Memory B cell (primary cell): ENCODE measurements at regions not wholly inside any gene's neighbourhood (a gene's known extent, or its start where the extent isn't known, plus 50 kb on each side); places are given as distances from the start of the nearest gene placed in this dataset.

ENCODE experiments used
- ATAC-seq: fragments of 150-1000 bp; cut with Tn5 transposase; 2 replicates; pipeline ENCODE4 v1.10.0; 2021; ENCODE audit warnings: low read depth, mild to moderate bottlenecking, moderate library complexity
- DNase-seq, 2 donors: peaks; one replicate each; pipeline ENCODE4 v3.0.0; 2022; ENCODE audit warnings: low spot score in 2 of 2
- H3K27ac Mint-ChIP-seq: one replicate; pipeline ENCODE4 v1.8.0; 2022; ENCODE audit warnings: mild to moderate bottlenecking, moderate library complexity, mixed read lengths
- H3K27me3 Mint-ChIP-seq: one replicate; pipeline ENCODE4 v1.8.0; 2022; ENCODE audit warnings: mixed read lengths
- H3K36me3 Mint-ChIP-seq: one replicate; pipeline ENCODE4 v1.8.0; 2022; ENCODE audit warnings: mild to moderate bottlenecking, mixed read lengths
- H3K4me1 Mint-ChIP-seq: one replicate; pipeline ENCODE4 v1.8.0; 2022; ENCODE audit warnings: mixed read lengths
- H3K4me3 Mint-ChIP-seq: one replicate; pipeline ENCODE4 v1.8.0; 2022; ENCODE audit warnings: mild to moderate bottlenecking, moderate library complexity, mixed read lengths
- H3K9me3 Mint-ChIP-seq: one replicate; pipeline ENCODE4 v1.8.0; 2022; ENCODE audit warnings: mixed read lengths

DNA sequence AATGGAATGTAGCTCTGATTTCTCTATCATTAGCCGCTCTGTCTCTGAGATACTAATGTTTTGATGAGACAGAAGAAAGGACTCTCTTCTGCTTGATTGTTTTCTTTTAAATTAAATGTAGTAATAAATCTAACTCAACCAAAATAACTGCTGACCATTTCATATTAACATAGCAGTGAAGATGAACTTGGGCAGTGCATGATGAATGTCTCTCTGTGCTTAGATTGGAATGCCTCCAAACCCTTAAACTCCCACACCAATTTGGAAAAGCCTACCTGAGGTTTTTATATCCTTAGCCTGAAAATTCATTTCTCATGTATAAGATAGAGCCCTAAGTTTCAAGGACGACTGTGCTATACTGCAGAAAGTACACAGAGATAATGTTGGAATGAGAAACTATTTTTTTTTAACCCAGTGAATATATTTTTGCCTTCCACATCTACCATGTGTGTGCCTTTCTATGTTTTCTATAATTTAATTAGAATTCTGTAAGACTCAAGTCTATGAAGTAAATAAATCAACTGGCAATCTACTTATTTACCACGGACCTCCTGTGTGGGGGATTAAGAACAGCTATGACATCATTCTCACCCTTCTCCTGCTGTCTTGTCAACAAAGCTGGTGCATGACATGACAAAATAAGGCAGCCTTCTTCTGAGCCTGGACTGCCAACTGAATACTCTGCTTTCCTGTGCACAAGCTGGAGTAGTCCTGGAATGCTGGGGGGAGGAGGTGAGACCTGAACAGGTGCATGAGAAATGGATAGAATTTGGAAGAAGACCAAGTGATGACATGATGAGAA lies 155.5 kb downstream of the FGF9 start:
- peaks cover 2% of the 10 kb centered on the region for H3K9me3 Mint-ChIP-seq
- H3K27me3 Mint-ChIP-seq: no peaks in the 10 kb centered on the region
- DNase-seq: no peak
- H3K36me3 Mint-ChIP-seq: no peaks in the 10 kb centered on the region
- no peak overlapping the region for H3K27ac Mint-ChIP-seq
- no peak overlapping the region for H3K4me3 Mint-ChIP-seq
- ATAC-seq: no peak
- H3K4me1 Mint-ChIP-seq: peaks cover 3% of the 10 kb centered on the region

DNA sequence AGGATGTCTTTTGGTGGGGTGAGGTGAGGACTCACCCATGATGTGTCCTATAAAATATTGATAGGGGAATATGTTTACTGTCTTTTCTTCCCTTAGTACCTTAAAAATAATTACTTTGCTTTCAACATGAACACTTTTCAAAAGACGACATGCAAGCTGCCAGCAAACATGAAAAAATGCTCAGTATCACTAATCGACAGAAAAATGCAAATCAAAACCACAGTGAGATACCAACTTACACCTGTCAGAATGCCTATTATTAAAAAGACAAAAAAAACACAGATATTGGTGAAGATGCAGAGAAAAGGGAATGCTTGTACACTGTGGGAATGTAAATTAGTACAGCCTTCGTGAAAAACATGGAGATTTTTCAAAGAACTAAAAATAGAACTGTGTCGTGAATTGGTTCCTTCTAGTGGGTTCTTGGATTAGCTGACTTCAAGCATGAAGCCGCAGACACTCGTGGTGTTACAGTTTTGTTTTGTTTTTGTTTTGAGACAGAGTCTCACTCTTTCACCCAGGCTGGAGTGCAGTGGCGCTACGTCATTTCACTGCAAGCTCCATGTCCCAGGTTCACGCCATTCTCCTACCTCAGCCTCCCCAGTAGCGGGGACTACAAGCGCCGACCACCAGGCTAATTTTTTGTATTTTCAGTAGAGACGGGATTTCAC lies 160.9 kb downstream of the FGF9 start:
- no peaks in the 10 kb centered on the region for H3K36me3 Mint-ChIP-seq
- no peak overlapping the region for H3K27ac Mint-ChIP-seq
- H3K4me3 Mint-ChIP-seq: no peak overlapping the region
- no peaks in the 10 kb centered on the region for H3K4me1 Mint-ChIP-seq
- peaks cover 1% of the 10 kb centered on the region for H3K9me3 Mint-ChIP-seq
- no peaks in the 10 kb centered on the region for H3K27me3 Mint-ChIP-seq
- ATAC-seq: no peak
- no peak for DNase-seq

DNA sequence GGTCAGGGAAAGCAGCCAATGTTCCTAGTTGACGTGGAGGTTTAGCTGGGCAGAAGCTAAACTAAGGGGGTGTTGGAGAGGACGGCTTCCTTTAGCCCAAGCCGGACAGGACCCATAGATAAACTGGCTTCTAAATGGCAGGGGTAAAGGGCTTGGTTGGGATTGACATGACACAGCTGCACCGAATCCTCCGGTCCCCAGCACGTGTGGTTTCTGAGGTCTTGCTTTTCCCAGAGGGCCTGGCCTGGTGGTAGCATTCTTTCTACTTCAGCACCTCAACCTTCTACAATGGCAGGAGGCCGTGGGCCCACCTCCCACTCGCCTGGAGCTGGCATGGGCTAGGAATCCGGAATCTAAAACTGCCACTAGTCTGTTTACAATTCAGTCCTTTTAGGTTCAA lies 163.0 kb downstream of the FGF9 start:
- Mint-ChIP-seq H3K27ac (no peak overlapping the region), H3K27me3 (no peaks in the 10 kb centered on the region), H3K4me1 (no peaks in the 10 kb centered on the region), H3K9me3 (peaks cover 1% of the 10 kb centered on the region), H3K36me3 (no peaks in the 10 kb centered on the region), H3K4me3 (no peak overlapping the region)
- DNase-seq (no peak), ATAC-seq (no peak)

DNA sequence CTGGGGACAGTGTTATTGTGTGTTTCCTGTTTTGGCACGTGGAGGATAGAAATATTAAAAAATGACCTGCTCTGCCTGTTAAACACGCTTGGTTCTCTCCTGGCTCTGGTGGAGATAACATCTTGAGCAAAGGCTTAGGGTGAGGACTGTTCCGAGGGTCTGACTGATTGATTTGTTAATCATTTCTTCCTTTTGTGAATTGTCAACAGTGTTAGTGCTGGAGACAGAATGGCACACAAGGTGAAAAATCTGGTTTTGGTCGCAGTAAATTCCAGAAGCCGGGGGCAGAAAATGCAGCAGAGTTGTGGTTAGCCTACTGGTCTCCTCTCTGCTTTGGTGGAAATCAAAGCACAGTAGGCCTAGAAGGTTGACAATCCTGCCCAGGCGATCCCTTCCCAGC lies 163.6 kb downstream of the FGF9 start:
- ATAC-seq (no peak), DNase-seq (no peak)
- H3K27ac Mint-ChIP-seq: no peak overlapping the region
- no peaks in the 10 kb centered on the region for H3K4me1 Mint-ChIP-seq
- peaks cover 1% of the 10 kb centered on the region for H3K9me3 Mint-ChIP-seq
- no peak overlapping the region for H3K4me3 Mint-ChIP-seq
- H3K27me3 Mint-ChIP-seq: no peaks in the 10 kb centered on the region
- no peaks in the 10 kb centered on the region for H3K36me3 Mint-ChIP-seq

DNA sequence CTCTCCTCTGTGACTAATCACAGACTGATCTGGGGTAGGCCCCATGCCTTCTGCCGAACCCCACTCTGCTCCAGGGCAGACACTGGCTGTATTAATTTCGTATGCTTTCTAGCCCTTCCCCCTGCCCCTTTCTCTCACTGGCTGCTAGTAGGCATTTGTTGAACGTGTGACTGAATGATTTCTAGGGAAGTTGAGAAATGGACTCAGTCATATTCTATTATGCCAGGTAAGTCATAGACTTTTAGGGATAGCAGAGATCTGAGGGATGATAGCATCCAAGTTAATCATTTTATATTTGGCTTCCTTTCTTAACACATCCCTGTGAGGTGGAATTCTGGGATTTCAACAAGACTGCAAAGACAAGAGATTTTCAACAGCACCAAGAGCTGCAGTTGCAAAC lies 166.4 kb downstream of the FGF9 start:
- Mint-ChIP-seq H3K36me3 (no peaks in the 10 kb centered on the region), H3K4me1 (no peaks in the 10 kb centered on the region), H3K27me3 (no peaks in the 10 kb centered on the region), H3K9me3 (peaks cover 1% of the 10 kb centered on the region), H3K4me3 (no peak overlapping the region), H3K27ac (no peak overlapping the region)
- ATAC-seq (no peak), DNase-seq (no peak)

DNA sequence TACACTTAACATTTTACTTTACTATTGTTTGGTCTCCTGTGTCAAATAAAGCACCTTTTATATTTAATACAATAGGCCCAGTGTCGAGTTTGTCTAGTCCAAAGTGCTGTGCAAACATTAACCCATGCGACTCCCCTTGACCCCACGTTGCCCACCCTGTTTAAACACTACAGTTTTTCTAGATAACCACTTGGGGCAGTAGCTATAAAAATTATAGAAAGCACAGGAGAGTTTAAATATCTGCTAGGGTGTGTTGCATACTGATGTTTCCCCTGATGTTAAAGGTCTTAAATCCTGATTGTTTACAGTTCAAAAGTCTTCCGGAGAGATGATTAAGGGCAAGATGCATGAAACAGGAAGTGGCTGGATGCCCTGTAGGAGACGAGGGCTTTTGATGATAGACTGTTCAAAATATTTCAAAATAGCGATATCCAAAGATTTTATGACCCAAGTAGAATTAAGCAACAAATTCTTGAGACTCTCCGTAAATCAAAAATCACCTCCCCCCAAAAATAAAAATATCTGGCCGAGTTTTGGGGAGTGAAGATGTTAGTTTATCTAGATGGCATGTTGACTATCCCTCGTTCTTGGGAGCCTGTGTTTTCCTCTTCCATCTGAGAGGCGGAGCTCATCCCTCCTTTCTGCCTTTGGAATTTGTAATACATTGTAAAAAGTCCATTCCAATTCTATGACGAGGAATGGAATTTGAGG lies 167.1 kb downstream of the FGF9 start:
- Mint-ChIP-seq H3K4me3 (no peak overlapping the region), H3K9me3 (no peaks in the 10 kb centered on the region), H3K36me3 (no peaks in the 10 kb centered on the region), H3K4me1 (no peaks in the 10 kb centered on the region), H3K27ac (no peak overlapping the region), H3K27me3 (no peaks in the 10 kb centered on the region)
- ATAC-seq (no peak), DNase-seq (no peak)

DNA sequence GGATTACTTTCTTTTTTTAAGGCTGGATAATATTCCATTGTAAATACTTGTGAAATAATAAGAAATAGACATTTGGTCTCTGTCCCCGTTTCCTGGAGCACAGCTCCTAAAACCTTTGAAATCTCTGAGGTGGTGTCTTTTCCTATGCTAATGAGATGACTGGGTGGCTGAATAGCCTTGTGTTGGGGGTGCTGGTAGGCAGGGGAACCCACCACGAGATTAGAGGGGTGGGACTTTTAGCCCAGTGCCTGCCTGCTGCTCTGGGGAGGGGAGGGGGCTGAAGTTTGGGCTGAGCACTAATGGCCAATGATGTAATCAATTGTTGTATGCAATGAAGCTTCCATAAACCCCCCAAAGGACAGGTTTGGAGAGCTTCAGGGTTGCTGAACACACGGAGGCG lies 175.7 kb downstream of the FGF9 start:
- H3K4me1 Mint-ChIP-seq: no peaks in the 10 kb centered on the region
- DNase-seq: no peak
- no peaks in the 10 kb centered on the region for H3K27me3 Mint-ChIP-seq
- H3K9me3 Mint-ChIP-seq: no peaks in the 10 kb centered on the region
- H3K4me3 Mint-ChIP-seq: no peak overlapping the region
- H3K27ac Mint-ChIP-seq: no peak overlapping the region
- no peak for ATAC-seq
- no peaks in the 10 kb centered on the region for H3K36me3 Mint-ChIP-seq

DNA sequence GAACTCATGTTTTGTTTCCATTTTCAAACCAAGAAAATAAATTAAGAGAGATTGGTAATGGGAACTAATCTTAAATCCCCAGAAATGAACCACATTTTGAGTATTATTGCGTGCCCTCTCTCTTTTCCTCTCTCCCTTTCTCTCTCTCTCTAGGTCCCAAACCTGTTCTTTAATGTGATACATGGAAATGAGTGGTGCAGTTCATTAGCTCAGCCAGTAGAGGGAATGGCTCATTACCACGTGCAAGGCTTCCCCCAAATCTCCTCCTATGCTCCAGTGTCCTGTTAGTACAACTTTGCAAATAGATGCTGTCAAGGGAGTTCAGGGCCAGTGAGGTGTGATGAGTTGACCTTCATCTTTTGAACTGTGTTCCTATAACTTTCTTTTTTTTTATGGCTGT lies 178.4 kb downstream of the FGF9 start:
- Mint-ChIP-seq H3K27ac (no peak overlapping the region), H3K9me3 (no peaks in the 10 kb centered on the region), H3K4me1 (no peaks in the 10 kb centered on the region), H3K36me3 (no peaks in the 10 kb centered on the region), H3K27me3 (no peaks in the 10 kb centered on the region), H3K4me3 (no peak overlapping the region)
- DNase-seq: no peak
- ATAC-seq: peak; percentile 57

DNA sequence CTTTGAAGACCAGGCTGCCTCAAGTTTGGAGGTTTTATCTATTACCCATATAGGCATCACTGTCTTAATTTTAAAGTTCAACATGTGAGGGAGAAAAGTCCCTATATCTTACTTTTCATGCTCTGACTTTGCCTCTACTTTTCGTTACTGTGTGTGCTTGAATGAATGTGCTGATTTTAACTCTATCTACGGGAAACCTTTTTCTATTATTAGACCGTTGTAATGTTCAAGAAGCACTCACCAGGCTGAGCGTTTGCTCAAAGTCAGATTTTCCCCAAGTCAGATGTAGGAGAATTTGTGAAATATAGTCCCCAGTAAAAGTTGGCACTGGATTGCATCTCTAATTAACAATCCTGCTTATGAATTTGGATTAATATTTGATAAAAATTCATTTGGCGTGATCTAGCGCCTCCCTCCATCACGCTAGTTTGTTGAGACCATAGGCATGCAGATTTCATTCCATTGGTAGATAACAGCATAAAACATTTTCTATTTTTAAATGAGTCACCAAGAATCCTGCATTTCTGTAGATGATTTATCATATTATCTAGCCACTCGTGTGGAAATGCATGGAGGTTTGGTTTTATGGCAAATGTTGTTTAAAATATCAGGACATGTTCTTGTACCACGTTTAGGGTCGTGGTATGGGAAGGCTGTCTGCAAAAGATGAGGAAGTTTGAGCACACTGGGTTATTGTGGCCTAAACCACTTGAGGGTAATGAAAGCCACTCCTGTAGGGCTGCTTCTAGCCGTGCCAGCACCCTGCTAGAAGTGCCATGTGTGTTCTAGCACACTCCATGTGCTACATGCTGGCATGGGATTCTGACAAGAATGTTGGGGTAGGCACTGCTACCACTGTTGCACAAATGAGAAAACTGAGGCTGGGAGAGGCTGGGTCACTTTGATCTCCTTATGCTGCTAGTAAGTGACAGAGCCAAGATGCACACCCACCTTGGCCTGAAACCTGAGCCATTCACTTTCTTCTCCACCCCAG lies 179.4 kb downstream of the FGF9 start:
- no peak for DNase-seq
- Mint-ChIP-seq H3K9me3 (no peaks in the 10 kb centered on the region), H3K27ac (no peak overlapping the region), H3K4me3 (no peak overlapping the region), H3K4me1 (no peaks in the 10 kb centered on the region), H3K36me3 (no peaks in the 10 kb centered on the region), H3K27me3 (no peaks in the 10 kb centered on the region)
- no peak for ATAC-seq

DNA sequence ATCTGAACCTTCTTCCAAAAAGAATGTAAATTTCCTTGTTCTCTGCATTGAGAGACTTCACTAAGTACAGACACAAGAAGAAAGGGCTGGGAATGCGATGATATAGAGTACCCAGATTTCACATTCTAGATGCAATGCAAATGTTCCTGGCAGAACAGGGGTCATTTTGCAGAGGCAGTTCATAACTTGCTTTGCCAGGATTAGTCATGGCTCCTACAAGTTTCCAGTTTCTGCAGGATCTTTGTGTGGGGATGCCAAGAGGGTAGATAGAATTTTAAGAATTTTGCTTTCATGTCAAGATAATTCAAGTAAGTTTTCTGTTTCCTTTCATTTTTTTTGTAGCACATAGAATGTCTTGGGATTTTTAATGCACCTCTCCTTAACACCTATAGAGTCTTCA lies 181.2 kb downstream of the FGF9 start:
- Mint-ChIP-seq H3K36me3 (no peaks in the 10 kb centered on the region), H3K4me3 (no peak overlapping the region), H3K27ac (no peak overlapping the region), H3K9me3 (no peaks in the 10 kb centered on the region), H3K4me1 (no peaks in the 10 kb centered on the region), H3K27me3 (no peaks in the 10 kb centered on the region)
- ATAC-seq (no peak), DNase-seq (no peak)

DNA sequence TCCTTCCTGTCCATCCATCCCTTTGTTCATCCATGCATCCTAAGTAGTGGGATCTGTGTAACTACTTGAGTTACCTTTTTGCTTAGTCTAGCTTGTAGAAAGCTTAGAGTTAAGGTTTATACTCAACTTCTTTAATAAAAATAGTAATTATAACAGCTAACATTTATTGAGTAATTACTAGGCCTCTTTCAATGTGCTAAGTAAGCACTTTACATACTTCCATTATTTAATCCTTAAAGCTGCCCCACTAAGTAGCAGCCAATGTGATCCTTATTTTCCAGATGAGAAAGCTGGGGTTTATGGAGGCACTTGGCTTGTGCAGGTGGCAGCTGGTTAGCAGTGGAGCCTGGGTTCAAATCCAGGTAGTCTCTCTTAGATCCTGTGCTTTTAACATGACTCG lies 182.9 kb downstream of the FGF9 start:
- Mint-ChIP-seq H3K36me3 (no peaks in the 10 kb centered on the region), H3K9me3 (no peaks in the 10 kb centered on the region), H3K4me3 (no peak overlapping the region), H3K4me1 (no peaks in the 10 kb centered on the region), H3K27me3 (no peaks in the 10 kb centered on the region), H3K27ac (no peak overlapping the region)
- no peak for ATAC-seq
- DNase-seq: no peak

DNA sequence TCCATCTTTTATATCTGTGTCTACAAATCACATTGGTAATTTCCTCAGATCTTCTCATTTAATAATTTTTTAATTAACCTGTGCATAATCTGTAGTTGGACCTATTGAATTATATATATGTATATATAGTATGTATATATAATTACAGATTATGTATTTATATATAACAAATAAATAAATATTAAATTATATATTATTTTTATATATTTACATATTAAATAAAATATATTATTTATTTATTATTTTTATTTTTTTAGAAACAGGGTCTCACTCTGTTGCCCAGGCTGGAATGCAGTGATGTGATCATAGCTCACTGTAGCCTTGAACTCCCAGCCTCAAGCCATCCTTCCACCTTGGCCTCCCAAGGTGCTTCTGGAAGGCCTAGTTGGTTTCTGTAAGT lies 197.9 kb downstream of the FGF9 start:
- Mint-ChIP-seq H3K27ac (no peak overlapping the region), H3K36me3 (no peaks in the 10 kb centered on the region), H3K9me3 (peaks cover 8% of the 10 kb centered on the region), H3K4me1 (no peaks in the 10 kb centered on the region), H3K27me3 (peaks cover 1% of the 10 kb centered on the region), H3K4me3 (no peak overlapping the region)
- ATAC-seq (no peak), DNase-seq (no peak)

DNA sequence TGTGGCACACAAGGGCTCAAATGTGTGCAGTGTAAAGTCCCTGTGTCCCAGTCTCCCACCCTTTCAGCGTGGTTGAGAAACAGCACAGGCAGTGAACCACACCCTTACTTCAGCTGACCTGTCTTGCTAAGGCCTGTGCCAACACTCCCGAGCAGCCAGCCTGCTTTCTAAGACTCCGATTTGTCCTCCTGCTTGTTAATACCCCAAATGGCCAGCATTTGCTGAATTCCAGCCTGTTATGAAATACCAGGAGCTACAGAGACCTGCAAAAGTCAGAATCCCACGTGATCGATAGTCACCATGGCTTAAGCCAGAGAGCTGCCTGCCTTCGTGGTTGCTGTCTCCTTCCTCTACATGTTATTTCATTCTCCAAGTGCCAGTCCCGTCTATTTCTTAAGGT lies 200.5 kb downstream of the FGF9 start:
- H3K27ac Mint-ChIP-seq: no peak overlapping the region
- no peaks in the 10 kb centered on the region for H3K9me3 Mint-ChIP-seq
- no peaks in the 10 kb centered on the region for H3K4me1 Mint-ChIP-seq
- DNase-seq (no peak), ATAC-seq (no peak)
- no peaks in the 10 kb centered on the region for H3K36me3 Mint-ChIP-seq
- peaks cover 1% of the 10 kb centered on the region for H3K27me3 Mint-ChIP-seq
- no peak overlapping the region for H3K4me3 Mint-ChIP-seq

DNA sequence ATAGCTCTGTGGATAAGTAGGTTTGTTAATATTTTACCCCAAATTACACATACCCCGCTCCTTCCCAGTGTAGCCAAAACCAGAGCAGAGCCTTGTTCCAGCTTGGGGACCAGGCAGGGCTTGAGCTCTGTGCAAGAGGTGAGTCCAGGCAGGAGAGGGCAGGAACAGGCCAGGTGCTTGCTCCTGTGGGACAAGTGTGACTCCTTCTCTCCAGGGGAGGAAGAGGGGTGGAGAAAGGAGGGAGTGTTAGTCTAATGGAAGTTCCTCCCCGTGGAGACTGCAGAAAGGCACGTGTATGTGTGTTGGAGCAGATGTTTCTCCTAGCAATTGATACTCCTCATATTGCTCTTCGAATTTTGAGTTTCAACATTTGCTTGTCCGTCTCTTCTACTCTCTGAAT lies 201.0 kb downstream of the FGF9 start:
- Mint-ChIP-seq H3K4me3 (no peak overlapping the region), H3K9me3 (no peaks in the 10 kb centered on the region), H3K27ac (no peak overlapping the region), H3K36me3 (no peaks in the 10 kb centered on the region), H3K4me1 (no peaks in the 10 kb centered on the region), H3K27me3 (peaks cover 1% of the 10 kb centered on the region)
- ATAC-seq (no peak), DNase-seq (no peak)
